Nephron progenitor cell (in vitro differentiated cells): ENCODE measurements at regions not wholly inside any gene's neighbourhood (a gene's known extent, or its start where the extent isn't known, plus 50 kb on each side); places are given as distances from the start of the nearest gene placed in this dataset.

Experiments
- DNase-seq: peaks from one replicate; pipeline ENCODE4 v3.0.0; 2021
- H3K27ac Mint-ChIP-seq: 2 replicates; pipeline ENCODE4 v1.8.0; 2021; ENCODE audit warnings: mild to moderate bottlenecking, moderate library complexity, mixed read lengths
- H3K27me3 Mint-ChIP-seq: 2 replicates; pipeline ENCODE4 v1.8.0; 2021; ENCODE audit warnings: mild to moderate bottlenecking, low read depth, mixed read lengths; ENCODE audit not compliant: poor library complexity
- H3K36me3 Mint-ChIP-seq: 2 replicates; pipeline ENCODE4 v1.8.0; 2021; ENCODE audit warnings: low read depth, mixed read lengths
- H3K4me1 Mint-ChIP-seq: 2 replicates; pipeline ENCODE4 v1.8.0; 2021; ENCODE audit warnings: mixed read lengths
- H3K4me3 Mint-ChIP-seq: 2 replicates; pipeline ENCODE4 v1.8.0; 2021; ENCODE audit warnings: mild to moderate bottlenecking, moderate library complexity, mixed read lengths
- H3K9me3 Mint-ChIP-seq: 2 replicates; pipeline ENCODE4 v1.8.0; 2021; ENCODE audit warnings: mild to moderate bottlenecking, moderate library complexity, mixed read lengths
- TF ChIP-seq, protein P1 (sequence below): fragments of 200-600 bp; sonication (generic); IDR thresholded peaks from 2 replicates; pipeline ENCODE4 v1.5.0; 2021; ENCODE audit warnings: antibody characterized with exemption

DNA sequence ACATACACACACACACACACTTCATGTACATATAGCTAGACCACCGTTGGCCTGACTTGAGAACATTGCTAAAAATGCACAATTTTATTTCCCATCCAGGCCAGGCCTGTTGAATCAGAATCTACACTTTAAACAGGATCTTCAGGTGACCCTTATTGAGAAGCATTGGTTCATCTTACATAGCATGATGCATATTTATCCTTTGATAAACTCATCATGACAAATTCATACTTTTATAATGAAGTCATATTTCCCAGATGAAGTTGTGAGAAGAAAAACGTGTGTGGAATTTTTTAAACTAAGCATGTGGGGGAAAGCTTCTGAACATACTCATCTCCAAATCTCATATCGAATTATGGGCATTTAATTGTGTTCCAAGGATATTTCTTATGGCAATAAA lies 877.7 kb downstream of the MRPL39 start:
- peaks cover 15% of the 10 kb centered on the region for H3K9me3 Mint-ChIP-seq
- H3K36me3 Mint-ChIP-seq = no peaks in the 10 kb centered on the region
- peak overlapping the region; percentile 22 for H3K27ac Mint-ChIP-seq
- H3K27me3 Mint-ChIP-seq = no peaks in the 10 kb centered on the region
- peaks cover 8% of the 10 kb centered on the region for H3K4me1 Mint-ChIP-seq
- H3K4me3 Mint-ChIP-seq = no peak overlapping the region
- no peak for DNase-seq
- TF ChIP-seq, protein P1, sequence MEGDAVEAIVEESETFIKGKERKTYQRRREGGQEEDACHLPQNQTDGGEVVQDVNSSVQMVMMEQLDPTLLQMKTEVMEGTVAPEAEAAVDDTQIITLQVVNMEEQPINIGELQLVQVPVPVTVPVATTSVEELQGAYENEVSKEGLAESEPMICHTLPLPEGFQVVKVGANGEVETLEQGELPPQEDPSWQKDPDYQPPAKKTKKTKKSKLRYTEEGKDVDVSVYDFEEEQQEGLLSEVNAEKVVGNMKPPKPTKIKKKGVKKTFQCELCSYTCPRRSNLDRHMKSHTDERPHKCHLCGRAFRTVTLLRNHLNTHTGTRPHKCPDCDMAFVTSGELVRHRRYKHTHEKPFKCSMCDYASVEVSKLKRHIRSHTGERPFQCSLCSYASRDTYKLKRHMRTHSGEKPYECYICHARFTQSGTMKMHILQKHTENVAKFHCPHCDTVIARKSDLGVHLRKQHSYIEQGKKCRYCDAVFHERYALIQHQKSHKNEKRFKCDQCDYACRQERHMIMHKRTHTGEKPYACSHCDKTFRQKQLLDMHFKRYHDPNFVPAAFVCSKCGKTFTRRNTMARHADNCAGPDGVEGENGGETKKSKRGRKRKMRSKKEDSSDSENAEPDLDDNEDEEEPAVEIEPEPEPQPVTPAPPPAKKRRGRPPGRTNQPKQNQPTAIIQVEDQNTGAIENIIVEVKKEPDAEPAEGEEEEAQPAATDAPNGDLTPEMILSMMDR = no peak

DNA sequence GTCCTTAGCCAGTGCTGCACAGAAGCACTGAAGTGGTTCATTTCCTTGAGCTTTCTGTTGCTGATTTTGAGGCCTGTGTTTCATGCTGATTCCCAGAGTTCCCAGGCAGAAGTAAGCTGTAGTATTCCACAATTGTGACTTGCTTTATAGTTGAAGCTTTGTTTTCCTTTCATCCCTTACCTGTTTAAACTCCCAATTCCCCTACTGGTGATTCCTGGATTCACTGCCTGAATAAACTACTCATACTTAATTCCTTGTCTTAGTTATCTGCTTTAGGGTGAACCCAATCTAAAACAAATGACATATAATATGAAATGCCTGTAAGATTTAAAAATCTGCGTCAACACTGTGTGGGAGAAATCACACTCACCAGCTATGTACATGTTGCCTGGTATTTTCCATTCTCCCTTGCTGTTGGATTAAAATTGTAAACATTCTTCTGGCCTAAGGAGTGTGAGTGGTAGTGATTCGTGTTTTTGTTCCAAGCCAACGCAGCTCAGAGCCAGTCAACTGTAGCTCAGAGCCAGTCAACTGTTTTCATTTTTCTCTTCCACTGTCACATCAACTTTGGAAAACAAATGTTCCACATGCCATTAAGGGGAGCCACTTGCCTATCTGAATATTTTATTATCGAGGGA lies 879.4 kb downstream of the MRPL39 start:
- no peak overlapping the region for H3K4me3 Mint-ChIP-seq
- no peak overlapping the region for H3K27ac Mint-ChIP-seq
- no peaks in the 10 kb centered on the region for H3K27me3 Mint-ChIP-seq
- DNase-seq = no peak
- peaks cover 8% of the 10 kb centered on the region for H3K4me1 Mint-ChIP-seq
- TF ChIP-seq, protein P1 = no peak
- H3K36me3 Mint-ChIP-seq = no peaks in the 10 kb centered on the region
- H3K9me3 Mint-ChIP-seq = peaks cover 7% of the 10 kb centered on the region

- H3K4me1 Mint-ChIP-seq = no peaks in the 10 kb centered on the region
- TF ChIP-seq, protein P1 = no peak
- H3K27me3 Mint-ChIP-seq = peaks cover 3% of the 10 kb centered on the region
- H3K9me3 Mint-ChIP-seq = peaks cover 41% of the 10 kb centered on the region
- no peak overlapping the region for H3K4me3 Mint-ChIP-seq
- no peak overlapping the region for H3K27ac Mint-ChIP-seq
- DNase-seq = peak; percentile 1
- H3K36me3 Mint-ChIP-seq = no peaks in the 10 kb centered on the region
Measured at GRCh38 chr21:24716281-24716918, 890.9 kb downstream of the MRPL39 start.

DNA sequence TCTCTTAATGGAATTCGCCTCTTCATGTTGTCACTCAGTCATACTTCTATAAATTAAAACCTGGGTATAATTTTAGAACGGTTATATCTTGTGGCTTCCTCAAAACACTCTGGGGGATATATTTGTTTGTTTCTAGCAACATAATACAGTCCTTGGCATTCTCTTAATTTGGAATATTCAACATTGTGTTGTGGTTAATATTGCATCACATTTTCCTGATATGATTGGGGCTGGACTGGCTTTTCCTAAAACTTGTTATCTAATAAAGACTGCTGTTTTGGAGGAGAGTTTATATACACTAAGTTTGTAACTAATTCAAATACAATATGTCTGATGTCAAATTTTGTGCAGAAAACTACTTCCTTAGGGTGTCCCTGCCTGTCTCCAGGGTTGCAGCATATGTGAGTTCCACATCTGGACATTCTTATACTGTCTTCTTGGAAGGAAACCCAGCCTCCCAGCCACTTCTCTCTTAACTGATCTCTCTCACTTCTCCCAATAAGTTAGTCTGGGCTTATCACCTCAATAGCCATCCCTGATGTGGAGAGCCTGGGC lies 892.6 kb downstream of the MRPL39 start:
- H3K4me3 Mint-ChIP-seq = no peak overlapping the region
- TF ChIP-seq, protein P1 = no peak

DNA sequence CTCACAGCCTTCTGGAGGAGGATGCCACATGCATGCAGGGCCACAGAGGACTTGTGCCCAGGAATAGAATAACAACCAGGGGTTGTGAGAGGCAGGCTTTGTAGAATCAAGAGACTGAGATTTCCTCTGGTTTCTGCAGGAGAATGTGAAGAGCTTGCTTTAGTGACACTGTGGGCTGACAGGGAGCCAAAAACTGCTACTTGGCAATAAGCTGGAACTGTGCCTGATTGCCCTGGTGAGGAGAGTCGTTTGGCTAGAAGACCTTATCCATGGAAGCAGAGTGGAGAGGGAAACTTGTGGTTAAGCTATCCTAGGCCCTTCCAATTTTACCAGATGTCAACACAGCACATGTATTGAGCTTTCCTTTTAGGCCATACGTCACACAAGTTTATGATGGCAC lies 902.1 kb downstream of the MRPL39 start:
- Mint-ChIP-seq H3K4me1 (no peaks in the 10 kb centered on the region), H3K27me3 (no peaks in the 10 kb centered on the region), H3K36me3 (no peaks in the 10 kb centered on the region), H3K27ac (no peak overlapping the region), H3K4me3 (no peak overlapping the region), H3K9me3 (peaks cover 42% of the 10 kb centered on the region)
- TF ChIP-seq, protein P1 = no peak
- DNase-seq = no peak

More for the DNA sequence above, 892.6 kb downstream of the MRPL39 start:
- Mint-ChIP-seq H3K27ac (no peak overlapping the region), H3K9me3 (peaks cover 33% of the 10 kb centered on the region), H3K36me3 (no peaks in the 10 kb centered on the region), H3K27me3 (no peaks in the 10 kb centered on the region), H3K4me1 (no peaks in the 10 kb centered on the region)
- no peak for DNase-seq
